ENCODE measurements at regions not wholly inside any gene's neighbourhood (a gene's known extent, or its start where the extent isn't known, plus 50 kb on each side); places are given as distances from the start of the nearest gene placed in this dataset.

GRCh38 chr4:63921561-63921960, 487.7 kb downstream of the TECRL start:
- TF ChIP-seq CTCF (IDR thresholded peaks at IDR 0.05; ENCODE audit: borderline replicate concordance, control extremely low read depth, extremely low read depth, insufficient read depth, missing control alignments) = no peak
- in situ Hi-C loops (cut with MboI; ENCODE audit: low sequenced_read_pairs, unreplicated experiment) = no loop called here
- DNase-seq (ENCODE audit: low spot score) = no peak

- no peak for TF ChIP-seq CTCF (IDR thresholded peaks at IDR 0.05; ENCODE audit: borderline replicate concordance, control extremely low read depth, extremely low read depth, insufficient read depth, missing control alignments)
- in situ Hi-C loops (cut with MboI; ENCODE audit: low sequenced_read_pairs, unreplicated experiment) = no loop called here
- DNase-seq (ENCODE audit: low spot score) = no peak
These were observed 489.4 kb downstream of the TECRL start for GRCh38 chr4:63919636-63920365.

GRCh38 chr4:63906660-63907183, 502.5 kb downstream of the TECRL start:
- TF ChIP-seq CTCF (IDR thresholded peaks at IDR 0.05; ENCODE audit: borderline replicate concordance, control extremely low read depth, extremely low read depth, insufficient read depth, missing control alignments) = no peak
- no peak for DNase-seq (ENCODE audit: low spot score)
- in situ Hi-C loops (cut with MboI; ENCODE audit: low sequenced_read_pairs, unreplicated experiment) = no loop called here

- no peak for TF ChIP-seq CTCF (IDR thresholded peaks at IDR 0.05; ENCODE audit: borderline replicate concordance, control extremely low read depth, extremely low read depth, insufficient read depth, missing control alignments)
- no peak for DNase-seq (ENCODE audit: low spot score)
- in situ Hi-C loops (cut with MboI; ENCODE audit: low sequenced_read_pairs, unreplicated experiment) = no loop called here
These were observed 505.0 kb downstream of the TECRL start for GRCh38 chr4:63904201-63904600.

- TF ChIP-seq CTCF (IDR thresholded peaks at IDR 0.05; ENCODE audit: borderline replicate concordance, control extremely low read depth, extremely low read depth, insufficient read depth, missing control alignments) = no peak
- DNase-seq (ENCODE audit: low spot score) = no peak
- in situ Hi-C loops (cut with MboI; ENCODE audit: low sequenced_read_pairs, unreplicated experiment) = no loop called here
These were observed 507.9 kb downstream of the TECRL start for GRCh38 chr4:63901304-63901703.

- in situ Hi-C loops (cut with MboI; ENCODE audit: low sequenced_read_pairs, unreplicated experiment) = no loop called here
- no peak for TF ChIP-seq CTCF (IDR thresholded peaks at IDR 0.05; ENCODE audit: borderline replicate concordance, control extremely low read depth, extremely low read depth, insufficient read depth, missing control alignments)
- DNase-seq (ENCODE audit: low spot score) = no peak
These were observed 510.3 kb downstream of the TECRL start for GRCh38 chr4:63898961-63899360.
